ENCODE measurements at regions not wholly inside any gene's neighbourhood (a gene's known extent, or its start where the extent isn't known, plus 50 kb on each side); places are given as distances from the start of the nearest gene placed in this dataset.

DNA sequence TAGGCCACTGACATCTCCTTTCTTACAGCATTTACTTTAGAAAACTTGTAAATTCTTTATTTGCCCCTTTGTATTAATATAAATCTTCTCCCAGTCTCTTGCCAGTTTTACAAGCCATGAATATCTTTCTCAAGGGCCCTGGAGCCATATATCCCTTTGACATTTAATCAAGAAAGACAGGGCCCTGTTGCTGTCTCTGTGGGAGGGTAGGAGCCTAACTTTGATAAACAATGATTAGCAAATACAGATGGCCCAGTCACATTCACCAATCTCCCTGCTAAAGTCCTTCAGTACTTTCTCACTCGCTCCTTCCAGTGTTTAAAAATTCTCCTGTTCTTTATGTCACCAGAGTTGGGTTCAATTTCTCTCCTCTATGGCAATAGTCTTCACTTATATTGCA, 479.8 kb upstream of the USP15 start:
- no peak for DNase-seq (ENCODE audit: low spot score)
- no peaks in the 10 kb centered on the region for H3K4me1 ChIP-seq (ENCODE audit: control insufficient read depth in 4 of 4, insufficient read depth in 4 of 4, low read length in 3 of 4)
- H3K9ac ChIP-seq (ENCODE audit: low read depth in 1 of 2, low read length in 2 of 2), result no peak overlapping the region
- H3K27ac ChIP-seq (ENCODE audit: low read depth in 1 of 2, low read length in 2 of 2), result no peak overlapping the region
- TF ChIP-seq, protein P1, sequence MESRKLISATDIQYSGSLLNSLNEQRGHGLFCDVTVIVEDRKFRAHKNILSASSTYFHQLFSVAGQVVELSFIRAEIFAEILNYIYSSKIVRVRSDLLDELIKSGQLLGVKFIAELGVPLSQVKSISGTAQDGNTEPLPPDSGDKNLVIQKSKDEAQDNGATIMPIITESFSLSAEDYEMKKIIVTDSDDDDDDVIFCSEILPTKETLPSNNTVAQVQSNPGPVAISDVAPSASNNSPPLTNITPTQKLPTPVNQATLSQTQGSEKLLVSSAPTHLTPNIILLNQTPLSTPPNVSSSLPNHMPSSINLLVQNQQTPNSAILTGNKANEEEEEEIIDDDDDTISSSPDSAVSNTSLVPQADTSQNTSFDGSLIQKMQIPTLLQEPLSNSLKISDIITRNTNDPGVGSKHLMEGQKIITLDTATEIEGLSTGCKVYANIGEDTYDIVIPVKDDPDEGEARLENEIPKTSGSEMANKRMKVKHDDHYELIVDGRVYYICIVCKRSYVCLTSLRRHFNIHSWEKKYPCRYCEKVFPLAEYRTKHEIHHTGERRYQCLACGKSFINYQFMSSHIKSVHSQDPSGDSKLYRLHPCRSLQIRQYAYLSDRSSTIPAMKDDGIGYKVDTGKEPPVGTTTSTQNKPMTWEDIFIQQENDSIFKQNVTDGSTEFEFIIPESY (IDR thresholded peaks at IDR 0.05), result no peak
- TF ChIP-seq NR2F2 (IDR thresholded peaks at IDR 0.05), result no peak
- no peak for TF ChIP-seq RAD21 (IDR thresholded peaks at IDR 0.05)
- no peak for TF ChIP-seq RXRA (IDR thresholded peaks at IDR 0.05)
- TF ChIP-seq JUND (IDR thresholded peaks at IDR 0.05), result no peak
- no peak for TF ChIP-seq GABPA (IDR thresholded peaks at IDR 0.05 in 1 of 2, conservative IDR thresholded peaks at IDR 0.05 in 1 of 2)
- TF ChIP-seq, protein P2, sequence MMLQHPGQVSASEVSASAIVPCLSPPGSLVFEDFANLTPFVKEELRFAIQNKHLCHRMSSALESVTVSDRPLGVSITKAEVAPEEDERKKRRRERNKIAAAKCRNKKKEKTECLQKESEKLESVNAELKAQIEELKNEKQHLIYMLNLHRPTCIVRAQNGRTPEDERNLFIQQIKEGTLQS (IDR thresholded peaks at IDR 0.05), result no peak
- no peak for TF ChIP-seq FOXA2 (IDR thresholded peaks at IDR 0.05)
- TF ChIP-seq HNF4A (conservative IDR thresholded peaks at IDR 0.05), result no peak
- no peak for TF ChIP-seq FOXA1 (IDR thresholded peaks at IDR 0.05)
- TF ChIP-seq YY1 (IDR thresholded peaks at IDR 0.05), result no peak
- TF ChIP-seq, protein P3, sequence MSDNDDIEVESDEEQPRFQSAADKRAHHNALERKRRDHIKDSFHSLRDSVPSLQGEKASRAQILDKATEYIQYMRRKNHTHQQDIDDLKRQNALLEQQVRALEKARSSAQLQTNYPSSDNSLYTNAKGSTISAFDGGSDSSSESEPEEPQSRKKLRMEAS (IDR thresholded peaks at IDR 0.05), result no peak
- no peak for TF ChIP-seq TAF1 (conservative IDR thresholded peaks at IDR 0.05)
- TF ChIP-seq, protein P4, sequence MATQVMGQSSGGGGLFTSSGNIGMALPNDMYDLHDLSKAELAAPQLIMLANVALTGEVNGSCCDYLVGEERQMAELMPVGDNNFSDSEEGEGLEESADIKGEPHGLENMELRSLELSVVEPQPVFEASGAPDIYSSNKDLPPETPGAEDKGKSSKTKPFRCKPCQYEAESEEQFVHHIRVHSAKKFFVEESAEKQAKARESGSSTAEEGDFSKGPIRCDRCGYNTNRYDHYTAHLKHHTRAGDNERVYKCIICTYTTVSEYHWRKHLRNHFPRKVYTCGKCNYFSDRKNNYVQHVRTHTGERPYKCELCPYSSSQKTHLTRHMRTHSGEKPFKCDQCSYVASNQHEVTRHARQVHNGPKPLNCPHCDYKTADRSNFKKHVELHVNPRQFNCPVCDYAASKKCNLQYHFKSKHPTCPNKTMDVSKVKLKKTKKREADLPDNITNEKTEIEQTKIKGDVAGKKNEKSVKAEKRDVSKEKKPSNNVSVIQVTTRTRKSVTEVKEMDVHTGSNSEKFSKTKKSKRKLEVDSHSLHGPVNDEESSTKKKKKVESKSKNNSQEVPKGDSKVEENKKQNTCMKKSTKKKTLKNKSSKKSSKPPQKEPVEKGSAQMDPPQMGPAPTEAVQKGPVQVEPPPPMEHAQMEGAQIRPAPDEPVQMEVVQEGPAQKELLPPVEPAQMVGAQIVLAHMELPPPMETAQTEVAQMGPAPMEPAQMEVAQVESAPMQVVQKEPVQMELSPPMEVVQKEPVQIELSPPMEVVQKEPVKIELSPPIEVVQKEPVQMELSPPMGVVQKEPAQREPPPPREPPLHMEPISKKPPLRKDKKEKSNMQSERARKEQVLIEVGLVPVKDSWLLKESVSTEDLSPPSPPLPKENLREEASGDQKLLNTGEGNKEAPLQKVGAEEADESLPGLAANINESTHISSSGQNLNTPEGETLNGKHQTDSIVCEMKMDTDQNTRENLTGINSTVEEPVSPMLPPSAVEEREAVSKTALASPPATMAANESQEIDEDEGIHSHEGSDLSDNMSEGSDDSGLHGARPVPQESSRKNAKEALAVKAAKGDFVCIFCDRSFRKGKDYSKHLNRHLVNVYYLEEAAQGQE (IDR thresholded peaks at IDR 0.05), result no peak
- TF ChIP-seq EGR1 (IDR thresholded peaks at IDR 0.05; ENCODE audit: low read depth in 2 of 2), result no peak
- TF ChIP-seq HNF4G (IDR thresholded peaks at IDR 0.05), result no peak
- TF ChIP-seq SP1 (IDR thresholded peaks at IDR 0.05), result no peak
- TF ChIP-seq, protein P5, sequence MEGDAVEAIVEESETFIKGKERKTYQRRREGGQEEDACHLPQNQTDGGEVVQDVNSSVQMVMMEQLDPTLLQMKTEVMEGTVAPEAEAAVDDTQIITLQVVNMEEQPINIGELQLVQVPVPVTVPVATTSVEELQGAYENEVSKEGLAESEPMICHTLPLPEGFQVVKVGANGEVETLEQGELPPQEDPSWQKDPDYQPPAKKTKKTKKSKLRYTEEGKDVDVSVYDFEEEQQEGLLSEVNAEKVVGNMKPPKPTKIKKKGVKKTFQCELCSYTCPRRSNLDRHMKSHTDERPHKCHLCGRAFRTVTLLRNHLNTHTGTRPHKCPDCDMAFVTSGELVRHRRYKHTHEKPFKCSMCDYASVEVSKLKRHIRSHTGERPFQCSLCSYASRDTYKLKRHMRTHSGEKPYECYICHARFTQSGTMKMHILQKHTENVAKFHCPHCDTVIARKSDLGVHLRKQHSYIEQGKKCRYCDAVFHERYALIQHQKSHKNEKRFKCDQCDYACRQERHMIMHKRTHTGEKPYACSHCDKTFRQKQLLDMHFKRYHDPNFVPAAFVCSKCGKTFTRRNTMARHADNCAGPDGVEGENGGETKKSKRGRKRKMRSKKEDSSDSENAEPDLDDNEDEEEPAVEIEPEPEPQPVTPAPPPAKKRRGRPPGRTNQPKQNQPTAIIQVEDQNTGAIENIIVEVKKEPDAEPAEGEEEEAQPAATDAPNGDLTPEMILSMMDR (IDR thresholded peaks at IDR 0.05; ENCODE audit: low read depth, low read length, missing input control), result no peak
- H3K4me3 ChIP-seq (ENCODE audit: low read depth in 1 of 3, low read length in 3 of 3), result no peak overlapping the region
- 85% methylated on average over 1 of the region's 1 CpG for WGBS
- no peaks in the 10 kb centered on the region for H3K27me3 ChIP-seq (ENCODE audit: control insufficient read depth in 4 of 4, insufficient read depth in 4 of 4, low read length in 3 of 4)
- no peaks in the 10 kb centered on the region for H3K36me3 ChIP-seq (ENCODE audit: control insufficient read depth in 4 of 4, insufficient read depth in 3 of 4, low read depth in 1 of 4, low read length in 3 of 4)
- no peaks in the 10 kb centered on the region for H3K9me3 ChIP-seq (ENCODE audit: control insufficient read depth in 4 of 4, low read length in 3 of 4)
